Chondrocyte (in vitro differentiated cells): ENCODE measurements at regions not wholly inside any gene's neighbourhood (a gene's known extent, or its start where the extent isn't known, plus 50 kb on each side); places are given as distances from the start of the nearest gene placed in this dataset.

Experiments
- DNase-seq: peaks from one replicate; pipeline ENCODE4 v3.0.0; 2021; ENCODE audit warnings: mixed read lengths, low spot score
- H3K27ac Mint-ChIP-seq: one replicate; pipeline ENCODE4 v1.8.0; 2021; ENCODE audit warnings: mild to moderate bottlenecking, moderate library complexity, mixed read lengths; ENCODE audit not compliant: unreplicated experiment
- H3K27me3 Mint-ChIP-seq: 2 replicates; pipeline ENCODE4 v1.8.0; 2021; ENCODE audit warnings: low read depth, mixed read lengths
- H3K36me3 Mint-ChIP-seq: 2 replicates; pipeline ENCODE4 v1.8.0; 2021; ENCODE audit warnings: low read depth, mixed read lengths
- H3K4me1 Mint-ChIP-seq: 2 replicates; pipeline ENCODE4 v1.8.0; 2021; ENCODE audit warnings: low read depth, mild to moderate bottlenecking, mixed read lengths
- H3K4me3 Mint-ChIP-seq: one replicate; pipeline ENCODE4 v1.8.0; 2021; ENCODE audit warnings: mild to moderate bottlenecking, moderate library complexity, mixed read lengths; ENCODE audit not compliant: unreplicated experiment
- H3K9me3 Mint-ChIP-seq: 2 replicates; pipeline ENCODE4 v1.8.0; 2021; ENCODE audit warnings: low read depth, mixed read lengths
- CTCF ChIP-seq: fragments of 200-600 bp; sonication (generic); IDR thresholded peaks from 2 replicates; pipeline ENCODE4 v1.5.0; 2021; ENCODE audit warnings: antibody characterized with exemption, mild to moderate bottlenecking, moderate library complexity

- Mint-ChIP-seq H3K9me3 (no peaks in the 10 kb centered on the region), H3K27me3 (no peaks in the 10 kb centered on the region), H3K36me3 (peaks cover 1% of the 10 kb centered on the region), H3K4me1 (peaks cover 3% of the 10 kb centered on the region), H3K27ac (no peak overlapping the region), H3K4me3 (no peak overlapping the region)
- no peak for DNase-seq
- TF ChIP-seq CTCF = no peak
These were observed 153.9 kb upstream of the PELI1 start for GRCh38 chr2:64298161-64298560.

GRCh38 chr2:64300066-64300465 is 153.9 kb upstream of the LGALSL start:
- H3K27ac Mint-ChIP-seq = no peak overlapping the region
- H3K4me1 Mint-ChIP-seq = peaks cover 3% of the 10 kb centered on the region
- H3K36me3 Mint-ChIP-seq = peaks cover 1% of the 10 kb centered on the region
- H3K9me3 Mint-ChIP-seq = no peaks in the 10 kb centered on the region
- no peak for TF ChIP-seq CTCF
- H3K27me3 Mint-ChIP-seq = no peaks in the 10 kb centered on the region
- H3K4me3 Mint-ChIP-seq = no peak overlapping the region
- DNase-seq = no peak

GRCh38 chr2:64303250-64303649 is 150.7 kb upstream of the LGALSL start:
- no peak overlapping the region for H3K4me3 Mint-ChIP-seq
- H3K4me1 Mint-ChIP-seq = no peaks in the 10 kb centered on the region
- no peaks in the 10 kb centered on the region for H3K27me3 Mint-ChIP-seq
- H3K27ac Mint-ChIP-seq = no peak overlapping the region
- DNase-seq = no peak
- H3K9me3 Mint-ChIP-seq = peaks cover 8% of the 10 kb centered on the region
- TF ChIP-seq CTCF = no peak
- H3K36me3 Mint-ChIP-seq = peaks cover 1% of the 10 kb centered on the region

GRCh38 chr2:64307421-64307820 is 146.5 kb upstream of the LGALSL start:
- Mint-ChIP-seq H3K4me3 (no peak overlapping the region), H3K4me1 (peaks cover 18% of the 10 kb centered on the region), H3K27ac (no peak overlapping the region), H3K27me3 (no peaks in the 10 kb centered on the region), H3K9me3 (peaks cover 8% of the 10 kb centered on the region), H3K36me3 (no peaks in the 10 kb centered on the region)
- TF ChIP-seq CTCF = no peak
- no peak for DNase-seq

GRCh38 chr2:64311191-64311910 is 142.6 kb upstream of the LGALSL start:
- H3K27me3 Mint-ChIP-seq = peaks cover 2% of the 10 kb centered on the region
- H3K36me3 Mint-ChIP-seq = no peaks in the 10 kb centered on the region
- H3K4me1 Mint-ChIP-seq = peaks cover 34% of the 10 kb centered on the region
- DNase-seq = no peak
- no peak for TF ChIP-seq CTCF
- peak overlapping the region; percentile 12 for H3K27ac Mint-ChIP-seq
- no peaks in the 10 kb centered on the region for H3K9me3 Mint-ChIP-seq
- H3K4me3 Mint-ChIP-seq = no peak overlapping the region
